CD4-positive, alpha-beta memory T cell (primary cell): ENCODE measurements at regions not wholly inside any gene's neighbourhood (a gene's known extent, or its start where the extent isn't known, plus 50 kb on each side); places are given as distances from the start of the nearest gene placed in this dataset.
"Not testable (repeated sequence)": the region's sequence is repeated elsewhere in the genome, so short reads cannot be mapped to it uniquely, and the experiment has no call there.

Experiments used
- CTCF ChIA-PET: fragments of 350-600 bp; sonication (Branson Sonifier 250); formaldehyde crosslinking; loops from one replicate; lab custom pipeline; 2021; ENCODE audit warnings: inconsistent platforms; ENCODE audit not compliant: partially characterized antibody; lab: Charles Lee
- POLR2A ChIA-PET: fragments of 350-600 bp; sonication (Branson Sonifier 250); formaldehyde crosslinking; loops from one replicate; lab custom pipeline; 2021; ENCODE audit not compliant: partially characterized antibody; lab: Charles Lee
- DNase-seq, 5 donors: peaks; one replicate each; pipeline versions ENCODE4 v3.0.0 to v3.0.0-alpha.2; 2020 to 2022; ENCODE audit warnings: mixed read lengths in 1 of 5
- H3K27ac ChIP-seq: one replicate; pipeline ENCODE4 v1.7.0; 2013; ENCODE audit warnings: low read depth, low read length
- H3K27me3 ChIP-seq: 2 replicates; pipeline ENCODE4 v1.7.0; 2013; ENCODE audit warnings: mild to moderate bottlenecking, low read length, moderate library complexity; ENCODE audit not compliant: insufficient read depth
- H3K36me3 ChIP-seq: 2 replicates; pipeline ENCODE4 v1.7.0; 2013; ENCODE audit warnings: mild to moderate bottlenecking, low read length, moderate library complexity; ENCODE audit not compliant: insufficient read depth
- H3K4me1 ChIP-seq: 2 replicates; pipeline ENCODE4 v1.7.0; 2013; ENCODE audit warnings: mild to moderate bottlenecking, low read length, moderate library complexity; ENCODE audit not compliant: insufficient read depth
- H3K4me3 ChIP-seq, 2 donors: one replicate each; pipeline ENCODE4 v1.7.0; 2013; ENCODE audit warnings: low read length in 2 of 2, mild to moderate bottlenecking in 1 of 2
- H3K9me3 ChIP-seq, 2 donors: one replicate each; pipeline ENCODE4 v1.7.0; 2013; ENCODE audit warnings: low read length in 2 of 2, control low read depth in 1 of 2; ENCODE audit not compliant: control insufficient read depth in 1 of 2
- H3K27ac Mint-ChIP-seq, 7 donors: one replicate each; pipeline ENCODE4 v1.8.0; 2020 to 2021; ENCODE audit warnings: mixed read lengths in 7 of 7, mild to moderate bottlenecking in 6 of 7, inconsistent platforms in 3 of 7, moderate library complexity in 3 of 7
- H3K27me3 Mint-ChIP-seq, 2 donors: one replicate each; pipeline ENCODE4 v1.8.0; 2020 to 2021; ENCODE audit warnings: mixed read lengths in 2 of 2
- H3K36me3 Mint-ChIP-seq, 2 donors: one replicate each; pipeline ENCODE4 v1.8.0; 2020 to 2021; ENCODE audit warnings: mixed read lengths in 2 of 2, inconsistent platforms in 1 of 2, mild to moderate bottlenecking in 1 of 2
- H3K4me1 Mint-ChIP-seq, 4 donors: one replicate each; pipeline ENCODE4 v1.8.0; 2020 to 2021; ENCODE audit warnings: mixed read lengths in 4 of 4, mild to moderate bottlenecking in 1 of 4
- H3K4me3 Mint-ChIP-seq, 8 donors: one replicate each; pipeline ENCODE4 v1.8.0; 2020 to 2021; ENCODE audit warnings: mixed read lengths in 8 of 8, mild to moderate bottlenecking in 7 of 8, moderate library complexity in 6 of 8, inconsistent platforms in 3 of 8
- H3K9me3 Mint-ChIP-seq, 8 donors: one replicate each; pipeline ENCODE4 v1.8.0; 2020 to 2021; ENCODE audit warnings: mixed read lengths in 8 of 8, mild to moderate bottlenecking in 5 of 8, inconsistent platforms in 3 of 8, moderate library complexity in 1 of 8
- intact Hi-C: fragments of 100-400 bp; cut with micrococcal nuclease; formaldehyde crosslinking; loops from one replicate; pipeline ENCODE4 v1.15.1; 2023

GRCh38 chr6:140462076-140462452 lies 1087.6 kb upstream of the CITED2 start:
- ChIA-PET POLR2A (no interaction called here), CTCF (no interaction called here)
- H3K9me3 ChIP-seq: no peaks in the 10 kb centered on the region
- H3K27me3 ChIP-seq: no peaks in the 10 kb centered on the region
- no peaks in the 10 kb centered on the region for H3K36me3 ChIP-seq
- H3K4me1 ChIP-seq: no peaks in the 10 kb centered on the region
- DNase-seq: no peak
- no peak overlapping the region for H3K27ac Mint-ChIP-seq
- no peaks in the 10 kb centered on the region for H3K36me3 Mint-ChIP-seq
- H3K27ac ChIP-seq: no peak overlapping the region
- intact Hi-C loops: no loop called here
- H3K4me3 ChIP-seq: no peak overlapping the region
- H3K27me3 Mint-ChIP-seq: peaks cover 3 to 12% of the 10 kb centered on the region in 2 donors
- H3K9me3 Mint-ChIP-seq: peaks cover 0 to 6% (median under 1%) of the 10 kb centered on the region in 8 donors
- no peaks in the 10 kb centered on the region for H3K4me1 Mint-ChIP-seq
- no peak overlapping the region for H3K4me3 Mint-ChIP-seq

DNA sequence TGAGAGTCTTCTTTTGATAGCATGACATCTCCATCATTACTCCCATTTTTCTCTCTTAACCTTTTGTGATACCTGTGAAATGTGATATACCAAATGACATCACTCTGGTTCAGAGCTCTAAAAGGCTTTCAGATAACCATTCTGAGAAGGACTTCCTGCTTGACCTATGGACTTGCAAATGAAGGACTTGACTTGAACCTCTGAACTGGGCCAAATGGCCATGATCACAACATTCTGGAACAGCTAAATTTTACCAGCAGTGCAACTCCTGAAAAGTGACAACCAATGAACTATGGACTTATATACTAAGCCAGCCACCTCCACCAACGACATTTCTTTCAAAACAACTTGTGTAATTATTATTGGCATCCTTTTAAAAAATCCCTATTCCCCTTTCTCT lies 1085.8 kb upstream of the CITED2 start:
- ChIA-PET POLR2A (no interaction called here), CTCF (no interaction called here)
- H3K27ac ChIP-seq: no peak overlapping the region
- Mint-ChIP-seq H3K27me3 (peaks cover 4 to 12% of the 10 kb centered on the region in 2 donors), H3K36me3 (no peaks in the 10 kb centered on the region), H3K9me3 (peaks cover 0 to 2% (median 0%) of the 10 kb centered on the region in 8 donors), H3K27ac (no peak overlapping the region), H3K4me3 (no peak overlapping the region), H3K4me1 (no peaks in the 10 kb centered on the region)
- no peak for DNase-seq
- no peaks in the 10 kb centered on the region for H3K27me3 ChIP-seq
- intact Hi-C loops: no loop called here
- no peak overlapping the region for H3K4me3 ChIP-seq
- H3K9me3 ChIP-seq: no peaks in the 10 kb centered on the region
- H3K36me3 ChIP-seq: no peaks in the 10 kb centered on the region
- no peaks in the 10 kb centered on the region for H3K4me1 ChIP-seq

DNA sequence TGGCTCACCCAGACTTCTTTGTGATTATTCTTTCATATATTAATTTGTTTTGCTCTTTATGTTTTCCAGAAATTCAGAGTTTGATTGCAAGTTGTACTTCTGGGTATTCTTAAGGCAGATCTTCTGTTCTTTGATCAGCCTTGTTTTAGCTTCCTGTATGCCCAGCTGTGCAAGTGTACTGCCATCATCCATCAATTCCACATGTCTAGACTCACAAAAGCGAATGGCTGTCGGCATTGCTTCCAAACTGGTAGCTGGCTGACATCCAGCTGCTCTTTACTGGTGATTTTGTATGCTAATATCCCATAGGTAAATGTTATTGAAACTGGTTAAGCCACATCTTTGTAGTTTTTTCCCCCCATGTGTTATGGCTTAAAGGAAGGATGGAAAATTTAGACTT lies 1084.8 kb upstream of the CITED2 start:
- Mint-ChIP-seq H3K9me3 (peaks cover 0 to 2% (median 0%) of the 10 kb centered on the region in 8 donors), H3K36me3 (no peaks in the 10 kb centered on the region), H3K27me3 (peaks cover 4 to 12% of the 10 kb centered on the region in 2 donors), H3K4me3 (no peak overlapping the region), H3K4me1 (no peaks in the 10 kb centered on the region), H3K27ac (no peak overlapping the region)
- intact Hi-C loops: no loop called here
- H3K36me3 ChIP-seq: no peaks in the 10 kb centered on the region
- no peaks in the 10 kb centered on the region for H3K4me1 ChIP-seq
- CTCF ChIA-PET: no interaction called here
- no peaks in the 10 kb centered on the region for H3K9me3 ChIP-seq
- H3K27ac ChIP-seq: no peak overlapping the region
- H3K4me3 ChIP-seq: no peak overlapping the region
- no peak for DNase-seq
- no peaks in the 10 kb centered on the region for H3K27me3 ChIP-seq
- POLR2A ChIA-PET: no interaction called here

DNA sequence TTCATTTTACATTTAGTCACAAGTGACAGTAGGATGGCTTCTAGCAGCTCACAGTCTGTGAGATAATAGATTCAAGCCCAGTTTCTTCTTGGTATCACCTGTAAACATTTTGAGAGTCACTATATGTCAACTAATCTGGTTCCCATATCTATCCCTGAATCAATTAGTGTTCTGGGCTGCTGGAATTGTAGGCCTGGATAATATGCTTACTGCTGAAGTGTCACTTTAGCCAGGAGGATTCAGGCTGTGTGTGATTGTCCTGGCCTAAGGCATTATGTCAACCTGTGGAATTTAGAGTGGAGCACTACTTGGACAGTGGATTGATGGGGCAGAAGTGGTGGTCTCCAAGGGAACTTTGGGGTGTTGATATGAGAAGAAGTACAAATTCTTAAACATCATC lies 1071.8 kb upstream of the CITED2 start:
- Histone ChIP-seq H3K27me3 (no peaks in the 10 kb centered on the region), H3K36me3 (no peaks in the 10 kb centered on the region), H3K27ac (no peak overlapping the region), H3K4me1 (no peaks in the 10 kb centered on the region), H3K9me3 (no peaks in the 10 kb centered on the region), H3K4me3 (no peak overlapping the region)
- Mint-ChIP-seq H3K4me3 (no peak overlapping the region), H3K27ac (no peak overlapping the region), H3K9me3 (no peaks in the 10 kb centered on the region), H3K36me3 (no peaks in the 10 kb centered on the region), H3K4me1 (no peaks in the 10 kb centered on the region), H3K27me3 (no peaks in the 10 kb centered on the region)
- DNase-seq: no peak
- intact Hi-C loops: no loop called here
- ChIA-PET POLR2A (no interaction called here), CTCF (no interaction called here)

GRCh38 chr6:140445474-140446004 lies 1071.1 kb upstream of the CITED2 start:
- Mint-ChIP-seq H3K36me3 (no peaks in the 10 kb centered on the region), H3K27ac (no peak overlapping the region), H3K9me3 (no peaks in the 10 kb centered on the region), H3K27me3 (no peaks in the 10 kb centered on the region), H3K4me1 (no peaks in the 10 kb centered on the region), H3K4me3 (no peak overlapping the region)
- Histone ChIP-seq H3K4me1 (no peaks in the 10 kb centered on the region), H3K36me3 (no peaks in the 10 kb centered on the region), H3K9me3 (no peaks in the 10 kb centered on the region), H3K27ac (no peak overlapping the region), H3K4me3 (no peak overlapping the region), H3K27me3 (no peaks in the 10 kb centered on the region)
- POLR2A ChIA-PET: no interaction called here
- CTCF ChIA-PET: no interaction called here
- DNase-seq: no peak
- intact Hi-C loops: no loop called here

DNA sequence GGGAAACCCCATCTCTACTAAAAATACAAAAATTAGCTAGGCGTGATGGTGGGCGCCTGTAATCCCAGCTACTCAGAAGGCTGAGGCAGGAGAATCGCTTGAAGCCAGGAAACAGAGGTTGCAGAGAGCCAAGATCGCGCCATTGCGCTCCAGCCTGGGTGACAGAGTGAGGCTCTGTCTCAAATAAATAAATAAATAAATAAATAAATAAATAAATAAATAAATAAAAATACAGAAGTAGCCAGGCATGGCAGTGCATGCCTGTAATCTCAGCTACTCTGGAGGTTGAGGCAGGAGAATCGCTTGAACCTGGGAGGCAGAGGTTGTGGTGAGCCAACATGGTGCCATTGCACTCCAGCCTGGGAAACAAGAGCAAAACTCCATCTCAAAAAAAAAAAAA lies 1068.7 kb upstream of the CITED2 start:
- POLR2A ChIA-PET, DNase-seq, H3K4me3 ChIP-seq, H3K4me3 Mint-ChIP-seq, H3K36me3 ChIP-seq, H3K4me1 ChIP-seq, H3K4me1 Mint-ChIP-seq, H3K9me3 Mint-ChIP-seq, intact Hi-C loops, H3K36me3 Mint-ChIP-seq, H3K27me3 ChIP-seq, H3K27ac ChIP-seq, H3K27ac Mint-ChIP-seq, CTCF ChIA-PET, H3K27me3 Mint-ChIP-seq, H3K9me3 ChIP-seq: not testable (repeated sequence)

- POLR2A ChIA-PET: no interaction called here
- H3K27me3 Mint-ChIP-seq: peaks cover 0 to 2% of the 10 kb centered on the region in 2 donors
- Histone ChIP-seq H3K27me3 (no peaks in the 10 kb centered on the region), H3K36me3 (no peaks in the 10 kb centered on the region), H3K27ac (no peak overlapping the region), H3K9me3 (no peaks in the 10 kb centered on the region), H3K4me3 (no peak overlapping the region), H3K4me1 (no peaks in the 10 kb centered on the region)
- intact Hi-C loops: no loop called here
- H3K4me3 Mint-ChIP-seq: no peak overlapping the region
- H3K9me3 Mint-ChIP-seq: no peaks in the 10 kb centered on the region
- no peak overlapping the region for H3K27ac Mint-ChIP-seq
- peak in 1 of 5 donors; percentile 0 for DNase-seq
- no peaks in the 10 kb centered on the region for H3K4me1 Mint-ChIP-seq
- CTCF ChIA-PET: interaction anchor here (1.6 kb wide), 1 partner anchor 1072 kb away, joined by 6 read pairs; no protein-coding TSS in a partner anchor
- no peaks in the 10 kb centered on the region for H3K36me3 Mint-ChIP-seq
Observed at GRCh38 chr6:140441256-140441655, 1066.8 kb upstream of the CITED2 start.
